MG63 (cell line): ENCODE measurements at regions not wholly inside any gene's neighbourhood (a gene's known extent, or its start where the extent isn't known, plus 50 kb on each side); places are given as distances from the start of the nearest gene placed in this dataset.

ENCODE experiments used
- DNase-seq: peaks from one replicate; pipeline ENCODE4 v3.0.0-alpha.2; 2020
- H3K27me3 ChIP-seq: fragments of 250-450 bp; sonication (Bioruptor Pico); 2 replicates; pipeline ENCODE4 v1.5.1; 2020; ENCODE audit warnings: mild to moderate bottlenecking, moderate library complexity
- H3K36me3 ChIP-seq: fragments of 250-450 bp; sonication (Bioruptor Pico); 2 replicates; pipeline ENCODE4 v1.5.1; 2020; ENCODE audit warnings: mild to moderate bottlenecking, moderate library complexity
- H3K4me3 ChIP-seq: fragments of 250-450 bp; sonication (Bioruptor Pico); 2 replicates; pipeline ENCODE4 v1.5.1; 2020; ENCODE audit warnings: mild to moderate bottlenecking, moderate library complexity
- H3K9me3 ChIP-seq: fragments of 250-450 bp; sonication (Bioruptor Pico); 2 replicates; pipeline ENCODE4 v1.5.1; 2020; ENCODE audit warnings: mild to moderate bottlenecking, moderate library complexity

DNA sequence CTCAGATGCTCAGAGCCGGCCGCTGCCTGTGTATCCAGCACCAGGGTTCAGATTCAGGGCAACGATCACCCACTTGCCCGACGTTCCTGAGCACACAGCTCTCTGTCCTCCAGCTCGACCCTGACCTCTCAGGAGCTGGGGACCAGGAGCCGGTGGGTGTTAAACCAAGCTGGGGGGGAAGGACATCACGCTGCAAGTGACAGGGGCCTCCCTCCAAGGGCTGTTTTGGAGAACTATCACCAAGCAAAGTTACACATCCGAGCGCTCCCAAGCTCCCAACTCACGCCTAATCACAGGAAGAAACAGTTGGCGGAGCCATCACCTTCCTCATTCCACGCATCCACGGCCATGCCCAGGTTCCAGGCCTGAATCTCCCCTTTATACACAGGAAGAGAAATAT, 51.5 kb upstream of the ZNF354A start:
- H3K27me3 ChIP-seq = no peaks in the 10 kb centered on the region
- no peaks in the 10 kb centered on the region for H3K36me3 ChIP-seq
- H3K4me3 ChIP-seq = no peak overlapping the region
- no peak for DNase-seq
- H3K9me3 ChIP-seq = no peaks in the 10 kb centered on the region

DNA sequence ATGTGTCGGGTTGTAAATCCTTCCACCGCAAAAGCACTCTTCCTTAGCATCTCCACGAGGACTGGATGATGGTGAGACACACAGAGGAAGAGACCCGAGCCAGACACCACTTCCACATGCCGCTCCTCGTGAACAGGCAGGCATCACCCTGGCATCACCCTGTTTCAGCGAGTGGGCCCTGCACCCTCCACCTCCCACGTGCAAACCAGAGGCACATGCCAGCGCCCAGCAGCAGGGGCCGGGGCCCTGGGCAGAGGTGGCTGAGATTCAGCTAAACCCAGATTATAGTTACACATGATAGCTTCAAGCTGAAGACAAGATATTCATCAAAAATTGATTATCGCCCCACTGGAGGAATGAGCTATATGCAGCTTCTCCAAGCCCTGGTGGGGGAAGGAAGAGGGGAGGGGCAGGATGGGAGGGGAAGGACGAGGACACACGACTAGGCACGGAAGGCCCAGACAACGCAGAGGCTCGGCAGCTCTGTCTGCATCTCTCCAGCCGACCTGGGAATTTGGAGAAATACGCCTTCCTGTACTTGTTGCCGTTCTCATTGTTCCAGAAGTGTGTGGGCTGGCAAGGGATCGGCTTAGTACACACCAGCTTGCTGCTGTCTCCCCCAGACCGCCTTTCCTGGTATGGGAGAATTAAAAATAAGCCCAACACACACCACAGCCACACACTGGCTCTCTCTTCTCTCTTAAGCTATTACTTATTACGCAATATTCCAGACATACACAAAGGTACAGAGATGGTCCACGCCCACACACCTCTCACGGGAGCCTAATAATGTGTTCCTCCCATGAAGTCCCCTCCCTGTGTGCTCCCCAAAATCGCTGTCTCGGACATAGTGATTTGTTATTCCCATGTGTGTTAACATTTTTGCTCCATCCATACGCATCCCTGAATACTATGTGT, 50.4 kb upstream of the ZNF354A start:
- H3K27me3 ChIP-seq = no peaks in the 10 kb centered on the region
- no peaks in the 10 kb centered on the region for H3K9me3 ChIP-seq
- H3K36me3 ChIP-seq = no peaks in the 10 kb centered on the region
- no peak for DNase-seq
- H3K4me3 ChIP-seq = no peak overlapping the region
